ENCODE measurements at regions not wholly inside any gene's neighbourhood (a gene's known extent, or its start where the extent isn't known, plus 50 kb on each side); places are given as distances from the start of the nearest gene placed in this dataset.
A peak's percentile ranks its signal among the peaks of the same experiment; 100 is the strongest.

DNA sequence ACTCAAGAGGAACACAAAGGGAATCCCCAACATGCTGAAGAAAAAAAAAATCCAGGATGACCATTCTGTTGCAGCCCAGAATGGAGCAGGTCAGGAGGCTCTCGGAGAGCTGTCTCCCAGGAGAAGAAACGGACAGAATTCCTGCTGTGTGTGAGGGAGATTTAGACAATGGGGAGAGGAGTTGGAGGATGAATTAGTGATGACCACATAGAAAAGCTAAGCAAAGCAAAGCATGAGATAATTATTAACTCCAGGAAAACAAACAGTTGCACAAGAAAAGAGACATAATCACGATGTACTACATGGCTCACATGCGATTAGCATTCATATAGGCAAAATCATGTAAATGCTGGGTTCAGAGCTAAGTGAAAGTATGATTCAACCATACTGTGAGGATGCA is 61.1 kb upstream of the SMYD2 start:
- TF ChIP-seq JUND (IDR thresholded peaks at IDR 0.05; ENCODE audit: low read depth) = no peak
- DNase-seq (ENCODE audit: low read depth in 1 of 2, low spot score in 1 of 2) = peak in 1 of 2 experiments; percentile 40
- in situ Hi-C loops (cut with HindIII; ENCODE audit: low pct_unique_long_range_greater_than_20kb, low sequenced_read_pairs) = no loop called here

- in situ Hi-C loops (cut with HindIII; ENCODE audit: low pct_unique_long_range_greater_than_20kb, low sequenced_read_pairs) = no loop called here
- DNase-seq (ENCODE audit: low read depth in 1 of 2, low spot score in 1 of 2) = peak in 1 of 2 experiments; percentile 69
- TF ChIP-seq JUND (IDR thresholded peaks at IDR 0.05; ENCODE audit: low read depth) = no peak
Observed at GRCh38 chr1:214220891-214221290, 60.1 kb upstream of the SMYD2 start.

GRCh38 chr1:214224611-214225354 is 56.2 kb upstream of the SMYD2 start:
- no peak for TF ChIP-seq JUND (IDR thresholded peaks at IDR 0.05; ENCODE audit: low read depth)
- no peak for DNase-seq (ENCODE audit: low read depth in 1 of 2, low spot score in 1 of 2)
- in situ Hi-C loops (cut with HindIII; ENCODE audit: low pct_unique_long_range_greater_than_20kb, low sequenced_read_pairs) = no loop called here

- TF ChIP-seq JUND (IDR thresholded peaks at IDR 0.05; ENCODE audit: low read depth) = no peak
- in situ Hi-C loops (cut with HindIII; ENCODE audit: low pct_unique_long_range_greater_than_20kb, low sequenced_read_pairs) = no loop called here
- DNase-seq (ENCODE audit: low read depth in 1 of 2, low spot score in 1 of 2) = no peak
Observed at GRCh38 chr1:214228976-214229375, 52.0 kb upstream of the SMYD2 start.

DNA sequence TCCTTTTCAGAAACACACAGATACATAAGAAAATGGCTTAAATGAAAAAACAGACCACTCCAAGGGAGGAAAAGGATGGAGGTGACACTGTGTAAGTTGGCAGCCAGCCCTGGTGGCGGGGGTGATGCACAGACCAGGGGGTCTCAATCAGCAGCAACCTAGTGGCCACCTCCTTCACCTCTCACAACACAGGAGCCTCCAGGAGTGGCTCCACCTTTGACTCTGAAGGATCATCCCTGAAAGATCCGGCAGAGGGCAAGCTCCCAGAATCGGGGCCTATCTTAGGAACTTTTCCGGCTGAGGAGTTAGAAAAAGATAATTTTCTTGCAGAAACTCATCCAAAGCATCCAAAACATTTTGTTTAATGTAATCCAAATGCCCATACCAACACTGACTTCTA is 51.2 kb upstream of the SMYD2 start:
- no peak for DNase-seq (ENCODE audit: low read depth in 1 of 2, low spot score in 1 of 2)
- in situ Hi-C loops (cut with HindIII; ENCODE audit: low pct_unique_long_range_greater_than_20kb, low sequenced_read_pairs) = no loop called here
- no peak for TF ChIP-seq JUND (IDR thresholded peaks at IDR 0.05; ENCODE audit: low read depth)

All from T47D (cell line).